Astrocyte of the spinal cord (primary cell): ENCODE measurements at regions not wholly inside any gene's neighbourhood (a gene's known extent, or its start where the extent isn't known, plus 50 kb on each side); places are given as distances from the start of the nearest gene placed in this dataset.

Source experiments
- DNase-seq: peaks from one replicate; pipeline ENCODE4 v3.0.0; 2011; ENCODE audit warnings: low read depth, low spot score
- H3K4me3 ChIP-seq: 2 replicates; pipeline ENCODE4 v1.5.1; 2011; ENCODE audit warnings: low read depth, mild to moderate bottlenecking, low read length, moderate library complexity
- CTCF ChIP-seq: IDR thresholded peaks from 2 replicates; pipeline ENCODE4 v1.5.1; 2012; ENCODE audit warnings: low read depth, mild to moderate bottlenecking, low read length, inconsistent platforms
- in situ Hi-C: cut with HindIII; loops from 2 replicates; pipeline ENCODE4 v1.10.0; 2017; ENCODE audit warnings: low sequenced_read_pairs

- in situ Hi-C loops: no loop called here
- DNase-seq: no peak
- H3K4me3 ChIP-seq: no peak overlapping the region
- TF ChIP-seq CTCF: no peak
These were observed 92.7 kb upstream of the RET start for GRCh38 chr10:42984035-42984610.

GRCh38 chr10:42984761-42985325, 92.0 kb upstream of the RET start:
- H3K4me3 ChIP-seq: no peak overlapping the region
- no peak for TF ChIP-seq CTCF
- no peak for DNase-seq
- in situ Hi-C loops: no loop called here

GRCh38 chr10:42985436-42986316, 91.2 kb upstream of the RET start:
- TF ChIP-seq CTCF: no peak
- DNase-seq: no peak
- in situ Hi-C loops: no loop called here
- H3K4me3 ChIP-seq: no peak overlapping the region

GRCh38 chr10:42986633-42987032, 90.2 kb upstream of the RET start:
- no peak for TF ChIP-seq CTCF
- DNase-seq: no peak
- in situ Hi-C loops: no loop called here
- no peak overlapping the region for H3K4me3 ChIP-seq

GRCh38 chr10:42987121-42987541, 89.7 kb upstream of the RET start:
- no peak overlapping the region for H3K4me3 ChIP-seq
- DNase-seq: no peak
- no peak for TF ChIP-seq CTCF
- in situ Hi-C loops: no loop called here

- TF ChIP-seq CTCF: no peak
- in situ Hi-C loops: no loop called here
- no peak overlapping the region for H3K4me3 ChIP-seq
- DNase-seq: no peak
These were observed 89.3 kb upstream of the RET start for GRCh38 chr10:42987575-42987974.
